Panc1 (cell line): ENCODE measurements at regions not wholly inside any gene's neighbourhood (a gene's known extent, or its start where the extent isn't known, plus 50 kb on each side); places are given as distances from the start of the nearest gene placed in this dataset.

Experiments used
- ATAC-seq: fragments of 200-7000 bp; cut with Tn5 transposase; 2 replicates; pipeline ENCODE4 v1.9.1; 2020; ENCODE audit warnings: mild to moderate bottlenecking, moderate library complexity
- BruUV-seq: library from RNA; stranded (reverse); fragments of 400-500 nt; replicated peaks from 2 replicates; lab custom pipeline; 2021; lab: Mats Ljungman, UMichigan
- CTCF ChIA-PET: fragments of 300-600 bp; sonication (Branson Sonifier 250); formaldehyde crosslinking; loops from one replicate; lab custom pipeline; 2022; ENCODE audit warnings: antibody characterized with exemption; lab: Charles Lee
- POLR2A ChIA-PET: fragments of 300-600 bp; sonication (Branson Sonifier 250); formaldehyde crosslinking; loops from one replicate; lab custom pipeline; 2022; ENCODE audit warnings: antibody characterized with exemption; lab: Charles Lee
- DNase-seq: peaks from one replicate; pipeline ENCODE4 v3.0.0-alpha.2; 2010; ENCODE audit warnings: low read depth, low spot score
- H3K27ac ChIP-seq: 2 replicates; pipeline ENCODE4 v1.5.1; 2011; ENCODE audit warnings: mild to moderate bottlenecking, low read length, inconsistent platforms
- H3K27me3 ChIP-seq: fragments of 200-500 bp; sonication (Bioruptor generic); 2 replicates; pipeline ENCODE4 v1.6.0; 2014; ENCODE audit warnings: low read length, inconsistent platforms; ENCODE audit not compliant: control insufficient read depth, insufficient read depth
- H3K36me3 ChIP-seq: fragments of 200-500 bp; sonication (Bioruptor generic); 2 replicates; pipeline ENCODE4 v1.5.1; 2014; ENCODE audit warnings: inconsistent platforms, mild to moderate bottlenecking, low read length, moderate library complexity; ENCODE audit not compliant: control insufficient read depth, insufficient read depth
- H3K4me1 ChIP-seq: 2 replicates; pipeline ENCODE4 v1.5.1; 2011; ENCODE audit warnings: inconsistent platforms, mild to moderate bottlenecking, low read length, moderate library complexity; ENCODE audit not compliant: control insufficient read depth, insufficient read depth
- H3K4me3 ChIP-seq, 2 experiments: 2 replicates each; pipeline ENCODE4 v1.5.1; 2011 to 2012; ENCODE audit warnings: low read depth in 2 of 2, low read length in 2 of 2, mild to moderate bottlenecking in 2 of 2, inconsistent platforms in 1 of 2, moderate library complexity in 1 of 2
- H3K9me3 ChIP-seq: fragments of 200-500 bp; sonication (Bioruptor generic); 2 replicates; pipeline ENCODE4 v1.5.1; 2014; ENCODE audit warnings: low read depth, mild to moderate bottlenecking, inconsistent platforms, low read length, moderate library complexity; ENCODE audit not compliant: control insufficient read depth, insufficient read depth
- CTCF ChIP-seq: fragments of 450-650 bp; IDR thresholded peaks from 2 replicates; pipeline ENCODE4 v1.5.1; 2017; ENCODE audit warnings: mild to moderate bottlenecking
- POLR2AphosphoS5 ChIP-seq: IDR thresholded peaks from 2 replicates; pipeline ENCODE4 v1.6.1; 2012; ENCODE audit warnings: mild to moderate bottlenecking, low read depth, low read length, moderate library complexity
- REST ChIP-seq, 2 experiments: IDR thresholded peaks; 2 replicates each; pipeline ENCODE4 v1.6.1; 2011 to 2012; ENCODE audit warnings: low read depth in 2 of 2, control low read depth in 1 of 2, low read length in 1 of 2, mild to moderate bottlenecking in 1 of 2, moderate library complexity in 1 of 2; ENCODE audit not compliant: insufficient read depth in 1 of 2
- SIN3A ChIP-seq: IDR thresholded peaks from 2 replicates; pipeline ENCODE4 v1.6.1; 2012; ENCODE audit warnings: low read depth, mild to moderate bottlenecking, low read length, moderate library complexity, borderline replicate concordance; ENCODE audit not compliant: insufficient read depth
- TCF7L2 ChIP-seq: IDR thresholded peaks from 2 replicates; pipeline ENCODE4 v1.6.1; 2011; ENCODE audit warnings: mild to moderate bottlenecking, low read depth, low read length, inconsistent platforms
- in situ Hi-C: cut with HindIII; loops from 2 replicates; pipeline ENCODE4 v1.10.0; 2016; ENCODE audit warnings: low sequenced_read_pairs, low pct_unique_long_range_greater_than_20kb
- intact Hi-C: fragments of 100-400 bp; cut with micrococcal nuclease; formaldehyde crosslinking; loops from one replicate; pipeline ENCODE4 v1.10.0; 2022; ENCODE audit not compliant: unreplicated experiment

GRCh38 chr1:56097713-56098112 is 481.6 kb downstream of the PLPP3 start:
- no peak for ATAC-seq
- POLR2A ChIA-PET = no interaction called here
- Histone ChIP-seq H3K4me3 (no peak overlapping the region), H3K36me3 (no peaks in the 10 kb centered on the region), H3K27me3 (no peaks in the 10 kb centered on the region), H3K9me3 (no peaks in the 10 kb centered on the region), H3K27ac (no peak overlapping the region), H3K4me1 (no peaks in the 10 kb centered on the region)
- BruUV-seq = no TSS peak
- in situ Hi-C loops (no loop called here), intact Hi-C loops (no loop called here)
- TF ChIP-seq SIN3A (no peak), REST (IDR thresholded peaks at IDR 0.05; ENCODE audit: insufficient read depth in 1 of 2, low read depth in 2 of 2, low read length in 1 of 2) (no peak), TCF7L2 (no peak), CTCF (no peak), POLR2AphosphoS5 (no peak)
- CTCF ChIA-PET = interaction anchor here (0.6 kb wide), 1 partner anchor 511 kb away, joined by 3 read pairs; no protein-coding TSS in a partner anchor
- DNase-seq = no peak

GRCh38 chr1:56095696-56096665 is 483.4 kb downstream of the PLPP3 start:
- H3K27me3 ChIP-seq = no peaks in the 10 kb centered on the region
- BruUV-seq = no TSS peak
- H3K4me1 ChIP-seq = no peaks in the 10 kb centered on the region
- in situ Hi-C loops (no loop called here), intact Hi-C loops (no loop called here)
- H3K4me3 ChIP-seq = no peak overlapping the region
- TF ChIP-seq POLR2AphosphoS5 (no peak), CTCF (no peak), SIN3A (no peak)
- no peak for ATAC-seq
- no peaks in the 10 kb centered on the region for H3K9me3 ChIP-seq
- H3K27ac ChIP-seq = no peak overlapping the region
- DNase-seq = no peak
- POLR2A ChIA-PET = no interaction called here
- CTCF ChIA-PET = no interaction called here
- H3K36me3 ChIP-seq = no peaks in the 10 kb centered on the region
